Mammary epithelial cell (primary cell): ENCODE measurements at regions not wholly inside any gene's neighbourhood (a gene's known extent, or its start where the extent isn't known, plus 50 kb on each side); places are given as distances from the start of the nearest gene placed in this dataset.

Experiments
- EZH2 ChIP-seq: IDR thresholded peaks from 2 replicates; pipeline ENCODE4 v1.6.1; 2012; ENCODE audit warnings: low read length, inconsistent platforms, borderline replicate concordance
- TF ChIP-seq, protein P1 (sequence below), 2 donors: IDR thresholded peaks in 1 of 2; conservative IDR thresholded peaks in 1 of 2; 2 replicates each; pipeline ENCODE4 v1.5.1; 2011 to 2012; ENCODE audit warnings: inconsistent platforms in 2 of 2, low read length in 2 of 2, mild to moderate bottlenecking in 2 of 2, control low read depth in 1 of 2, low read depth in 1 of 2; ENCODE audit not compliant: insufficient read depth in 1 of 2; ENCODE audit errors: extremely low read depth in 1 of 2

- TF ChIP-seq, protein P1, sequence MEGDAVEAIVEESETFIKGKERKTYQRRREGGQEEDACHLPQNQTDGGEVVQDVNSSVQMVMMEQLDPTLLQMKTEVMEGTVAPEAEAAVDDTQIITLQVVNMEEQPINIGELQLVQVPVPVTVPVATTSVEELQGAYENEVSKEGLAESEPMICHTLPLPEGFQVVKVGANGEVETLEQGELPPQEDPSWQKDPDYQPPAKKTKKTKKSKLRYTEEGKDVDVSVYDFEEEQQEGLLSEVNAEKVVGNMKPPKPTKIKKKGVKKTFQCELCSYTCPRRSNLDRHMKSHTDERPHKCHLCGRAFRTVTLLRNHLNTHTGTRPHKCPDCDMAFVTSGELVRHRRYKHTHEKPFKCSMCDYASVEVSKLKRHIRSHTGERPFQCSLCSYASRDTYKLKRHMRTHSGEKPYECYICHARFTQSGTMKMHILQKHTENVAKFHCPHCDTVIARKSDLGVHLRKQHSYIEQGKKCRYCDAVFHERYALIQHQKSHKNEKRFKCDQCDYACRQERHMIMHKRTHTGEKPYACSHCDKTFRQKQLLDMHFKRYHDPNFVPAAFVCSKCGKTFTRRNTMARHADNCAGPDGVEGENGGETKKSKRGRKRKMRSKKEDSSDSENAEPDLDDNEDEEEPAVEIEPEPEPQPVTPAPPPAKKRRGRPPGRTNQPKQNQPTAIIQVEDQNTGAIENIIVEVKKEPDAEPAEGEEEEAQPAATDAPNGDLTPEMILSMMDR (conservative IDR thresholded peaks at IDR 0.05 in 1 of 2, IDR thresholded peaks at IDR 0.05 in 1 of 2; ENCODE audit: extremely low read depth in 1 of 2, insufficient read depth in 1 of 2, low read depth in 1 of 2, low read length in 2 of 2) = no peak
- TF ChIP-seq EZH2 = no peak
Observed at GRCh38 chr1:172966844-172967540, 83.7 kb downstream of the TNFSF18 start.
